ENCODE measurements at regions not wholly inside any gene's neighbourhood (a gene's known extent, or its start where the extent isn't known, plus 50 kb on each side); places are given as distances from the start of the nearest gene placed in this dataset.

DNA sequence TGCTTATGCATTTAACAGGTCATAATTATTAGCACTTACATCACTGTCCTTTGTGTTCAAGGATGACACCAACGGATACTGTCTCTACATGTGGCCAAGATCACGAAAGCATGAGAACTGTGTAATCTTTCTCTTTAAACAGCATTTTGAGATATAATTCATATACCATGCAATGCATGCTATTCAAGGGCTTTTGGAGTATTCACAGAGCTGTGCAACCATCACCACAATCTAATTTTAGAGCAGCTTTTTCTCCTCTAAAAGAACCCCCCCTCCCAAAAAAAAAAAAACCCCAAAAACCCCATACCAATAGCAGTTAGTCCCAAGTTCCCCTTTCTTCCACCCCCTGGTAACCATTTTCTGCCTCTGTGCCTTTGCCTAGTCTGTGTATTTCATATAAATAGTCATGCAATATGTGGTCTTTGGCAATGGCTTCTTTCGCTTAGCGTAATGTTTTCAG is 60.6 kb downstream of the SPRING1 start:
- peak; percentile 64; the same call in 1 of the 2 replicates for TF ChIP-seq SPI1 (IDR thresholded peaks at IDR 0.05; ENCODE audit: borderline replicate concordance, low read depth)
- TF ChIP-seq, protein P1, sequence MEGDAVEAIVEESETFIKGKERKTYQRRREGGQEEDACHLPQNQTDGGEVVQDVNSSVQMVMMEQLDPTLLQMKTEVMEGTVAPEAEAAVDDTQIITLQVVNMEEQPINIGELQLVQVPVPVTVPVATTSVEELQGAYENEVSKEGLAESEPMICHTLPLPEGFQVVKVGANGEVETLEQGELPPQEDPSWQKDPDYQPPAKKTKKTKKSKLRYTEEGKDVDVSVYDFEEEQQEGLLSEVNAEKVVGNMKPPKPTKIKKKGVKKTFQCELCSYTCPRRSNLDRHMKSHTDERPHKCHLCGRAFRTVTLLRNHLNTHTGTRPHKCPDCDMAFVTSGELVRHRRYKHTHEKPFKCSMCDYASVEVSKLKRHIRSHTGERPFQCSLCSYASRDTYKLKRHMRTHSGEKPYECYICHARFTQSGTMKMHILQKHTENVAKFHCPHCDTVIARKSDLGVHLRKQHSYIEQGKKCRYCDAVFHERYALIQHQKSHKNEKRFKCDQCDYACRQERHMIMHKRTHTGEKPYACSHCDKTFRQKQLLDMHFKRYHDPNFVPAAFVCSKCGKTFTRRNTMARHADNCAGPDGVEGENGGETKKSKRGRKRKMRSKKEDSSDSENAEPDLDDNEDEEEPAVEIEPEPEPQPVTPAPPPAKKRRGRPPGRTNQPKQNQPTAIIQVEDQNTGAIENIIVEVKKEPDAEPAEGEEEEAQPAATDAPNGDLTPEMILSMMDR (IDR thresholded peaks at IDR 0.05; ENCODE audit: insufficient read depth, low read length): no peak

Data from HL-60 (cell line).